Chondrocyte (in vitro differentiated cells): ENCODE measurements at regions not wholly inside any gene's neighbourhood (a gene's known extent, or its start where the extent isn't known, plus 50 kb on each side); places are given as distances from the start of the nearest gene placed in this dataset.
"Not testable (repeated sequence)": the region's sequence is repeated elsewhere in the genome, so short reads cannot be mapped to it uniquely, and the experiment has no call there.

Experiments
- DNase-seq: peaks from one replicate; pipeline ENCODE4 v3.0.0; 2021; ENCODE audit warnings: mixed read lengths, low spot score
- H3K27ac Mint-ChIP-seq: one replicate; pipeline ENCODE4 v1.8.0; 2021; ENCODE audit warnings: mild to moderate bottlenecking, moderate library complexity, mixed read lengths; ENCODE audit not compliant: unreplicated experiment
- H3K27me3 Mint-ChIP-seq: 2 replicates; pipeline ENCODE4 v1.8.0; 2021; ENCODE audit warnings: low read depth, mixed read lengths
- H3K36me3 Mint-ChIP-seq: 2 replicates; pipeline ENCODE4 v1.8.0; 2021; ENCODE audit warnings: low read depth, mixed read lengths
- H3K4me1 Mint-ChIP-seq: 2 replicates; pipeline ENCODE4 v1.8.0; 2021; ENCODE audit warnings: low read depth, mild to moderate bottlenecking, mixed read lengths
- H3K4me3 Mint-ChIP-seq: one replicate; pipeline ENCODE4 v1.8.0; 2021; ENCODE audit warnings: mild to moderate bottlenecking, moderate library complexity, mixed read lengths; ENCODE audit not compliant: unreplicated experiment
- H3K9me3 Mint-ChIP-seq: 2 replicates; pipeline ENCODE4 v1.8.0; 2021; ENCODE audit warnings: low read depth, mixed read lengths
- TF ChIP-seq, protein P1 (sequence below): fragments of 200-600 bp; sonication (generic); IDR thresholded peaks from 2 replicates; pipeline ENCODE4 v1.5.0; 2021; ENCODE audit warnings: antibody characterized with exemption, mild to moderate bottlenecking, moderate library complexity

DNA sequence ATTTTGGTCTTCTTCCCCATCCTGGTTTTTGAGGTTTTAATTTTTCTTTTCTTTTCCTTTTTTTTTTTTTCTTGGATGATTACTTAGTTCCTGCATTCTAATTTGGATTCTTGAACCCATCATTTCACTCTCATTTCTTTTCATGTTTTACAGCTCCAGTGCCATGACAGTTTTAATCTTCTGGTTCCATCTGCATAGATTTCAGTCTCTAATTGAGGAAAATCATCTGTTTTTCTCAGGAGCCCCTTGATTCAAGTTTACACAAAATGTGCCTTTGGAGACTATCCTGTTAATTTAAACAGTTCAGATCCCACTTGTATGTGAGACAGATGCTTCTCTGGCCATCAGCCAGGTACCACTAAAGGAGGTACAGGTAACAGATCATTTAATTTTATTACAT is 379.9 kb downstream of the PIK3C3 start:
- Mint-ChIP-seq H3K9me3 (peaks cover 11% of the 10 kb centered on the region), H3K27ac (no peak overlapping the region), H3K27me3 (peaks cover 3% of the 10 kb centered on the region), H3K36me3 (no peaks in the 10 kb centered on the region), H3K4me1 (peaks cover 9% of the 10 kb centered on the region), H3K4me3 (no peak overlapping the region)
- TF ChIP-seq, protein P1, sequence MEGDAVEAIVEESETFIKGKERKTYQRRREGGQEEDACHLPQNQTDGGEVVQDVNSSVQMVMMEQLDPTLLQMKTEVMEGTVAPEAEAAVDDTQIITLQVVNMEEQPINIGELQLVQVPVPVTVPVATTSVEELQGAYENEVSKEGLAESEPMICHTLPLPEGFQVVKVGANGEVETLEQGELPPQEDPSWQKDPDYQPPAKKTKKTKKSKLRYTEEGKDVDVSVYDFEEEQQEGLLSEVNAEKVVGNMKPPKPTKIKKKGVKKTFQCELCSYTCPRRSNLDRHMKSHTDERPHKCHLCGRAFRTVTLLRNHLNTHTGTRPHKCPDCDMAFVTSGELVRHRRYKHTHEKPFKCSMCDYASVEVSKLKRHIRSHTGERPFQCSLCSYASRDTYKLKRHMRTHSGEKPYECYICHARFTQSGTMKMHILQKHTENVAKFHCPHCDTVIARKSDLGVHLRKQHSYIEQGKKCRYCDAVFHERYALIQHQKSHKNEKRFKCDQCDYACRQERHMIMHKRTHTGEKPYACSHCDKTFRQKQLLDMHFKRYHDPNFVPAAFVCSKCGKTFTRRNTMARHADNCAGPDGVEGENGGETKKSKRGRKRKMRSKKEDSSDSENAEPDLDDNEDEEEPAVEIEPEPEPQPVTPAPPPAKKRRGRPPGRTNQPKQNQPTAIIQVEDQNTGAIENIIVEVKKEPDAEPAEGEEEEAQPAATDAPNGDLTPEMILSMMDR, result no peak
- DNase-seq, result no peak

DNA sequence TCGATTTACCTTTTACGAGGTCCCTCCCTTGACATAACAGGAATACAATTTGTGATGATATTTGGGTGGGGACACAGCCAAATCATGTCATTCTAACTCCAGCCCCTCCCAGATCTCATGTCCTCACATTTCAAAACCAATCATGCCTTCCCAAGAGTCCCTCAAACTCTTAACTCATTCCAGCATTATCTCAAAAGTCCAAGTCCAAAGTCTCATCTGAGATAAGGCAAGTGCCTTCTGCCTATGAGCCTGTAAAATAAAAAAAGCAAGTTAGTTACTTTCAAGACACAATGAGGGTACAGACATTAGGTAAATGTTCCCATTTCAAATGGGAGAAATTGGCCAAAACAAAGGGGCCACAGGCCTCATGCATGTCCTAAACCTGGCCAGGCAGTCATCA is 381.1 kb downstream of the PIK3C3 start:
- Mint-ChIP-seq H3K4me1 (no peaks in the 10 kb centered on the region), H3K36me3 (no peaks in the 10 kb centered on the region), H3K27me3 (peaks cover 4% of the 10 kb centered on the region), H3K9me3 (peaks cover 11% of the 10 kb centered on the region), H3K4me3 (no peak overlapping the region), H3K27ac (no peak overlapping the region)
- DNase-seq, result no peak
- TF ChIP-seq, protein P1, result no peak

DNA sequence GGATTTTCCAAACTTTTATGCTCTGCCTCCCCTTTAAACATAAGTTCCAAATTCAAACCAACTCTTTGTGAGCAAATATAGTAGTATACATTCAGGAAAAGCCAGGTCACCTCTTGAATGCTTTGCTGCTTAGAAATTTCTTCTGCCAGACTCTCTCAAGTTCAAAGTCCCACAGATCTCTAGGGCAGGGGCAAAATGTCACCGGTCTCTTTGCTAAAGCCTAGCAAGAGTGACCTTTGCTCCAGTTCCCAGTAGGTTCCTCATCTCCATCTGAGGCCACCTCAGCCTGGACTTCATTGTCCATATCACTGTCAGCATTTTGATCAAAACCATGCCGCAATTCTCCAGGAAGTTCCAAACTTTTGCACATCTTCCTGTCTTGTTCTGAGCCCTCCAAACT is 382.3 kb downstream of the PIK3C3 start:
- H3K4me1 Mint-ChIP-seq, H3K27me3 Mint-ChIP-seq, DNase-seq, H3K27ac Mint-ChIP-seq, H3K4me3 Mint-ChIP-seq, H3K36me3 Mint-ChIP-seq: not testable (repeated sequence)
- H3K9me3 Mint-ChIP-seq, result peaks cover 11% of the 10 kb centered on the region

DNA sequence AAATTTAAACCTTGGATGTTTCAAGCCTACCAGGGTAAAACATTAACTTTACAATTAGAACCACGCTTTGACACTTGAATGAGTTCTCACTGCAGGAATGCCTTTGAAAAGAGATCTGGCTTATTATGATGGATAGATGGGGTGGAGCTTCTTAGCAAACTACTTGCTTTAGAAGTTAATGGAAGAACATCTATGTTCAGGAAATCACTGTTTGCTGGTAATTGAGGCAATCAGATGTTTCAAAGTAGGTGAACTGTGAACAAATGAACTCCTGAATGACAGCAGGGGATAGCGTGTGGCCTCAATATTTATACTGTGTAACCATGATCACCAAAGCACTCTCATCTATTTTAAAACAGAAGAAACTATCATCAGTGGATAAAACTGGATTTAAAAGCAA is 383.6 kb downstream of the PIK3C3 start:
- H3K27me3 Mint-ChIP-seq, result peaks cover 7% of the 10 kb centered on the region
- H3K36me3 Mint-ChIP-seq, result no peaks in the 10 kb centered on the region
- H3K27ac Mint-ChIP-seq, result no peak overlapping the region
- H3K4me1 Mint-ChIP-seq, result no peaks in the 10 kb centered on the region
- no peak overlapping the region for H3K4me3 Mint-ChIP-seq
- no peak for DNase-seq
- TF ChIP-seq, protein P1, result no peak
- H3K9me3 Mint-ChIP-seq, result peaks cover 11% of the 10 kb centered on the region

DNA sequence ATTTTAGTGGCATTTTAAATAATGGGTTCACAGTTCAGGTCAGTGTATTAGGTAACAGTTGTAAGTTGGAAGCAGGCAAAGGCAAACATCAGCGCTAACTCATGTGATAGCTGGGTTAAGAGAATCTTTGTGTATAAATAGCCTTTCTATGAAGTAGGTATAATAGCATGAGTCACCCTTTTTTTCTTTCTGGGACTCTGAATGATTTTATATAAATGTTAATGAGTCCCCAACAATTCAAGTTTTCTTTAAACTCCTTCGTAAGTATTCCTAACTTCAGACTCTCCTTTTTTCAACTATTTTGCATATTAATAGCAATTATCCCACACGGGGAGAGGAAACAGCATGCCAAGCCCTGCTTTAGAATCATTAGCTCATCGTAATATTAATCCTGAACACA is 384.3 kb downstream of the PIK3C3 start:
- no peaks in the 10 kb centered on the region for H3K36me3 Mint-ChIP-seq
- no peak overlapping the region for H3K4me3 Mint-ChIP-seq
- H3K27me3 Mint-ChIP-seq, result peaks cover 10% of the 10 kb centered on the region
- H3K4me1 Mint-ChIP-seq, result no peaks in the 10 kb centered on the region
- no peak for DNase-seq
- H3K9me3 Mint-ChIP-seq, result peaks cover 11% of the 10 kb centered on the region
- TF ChIP-seq, protein P1, result no peak
- no peak overlapping the region for H3K27ac Mint-ChIP-seq

DNA sequence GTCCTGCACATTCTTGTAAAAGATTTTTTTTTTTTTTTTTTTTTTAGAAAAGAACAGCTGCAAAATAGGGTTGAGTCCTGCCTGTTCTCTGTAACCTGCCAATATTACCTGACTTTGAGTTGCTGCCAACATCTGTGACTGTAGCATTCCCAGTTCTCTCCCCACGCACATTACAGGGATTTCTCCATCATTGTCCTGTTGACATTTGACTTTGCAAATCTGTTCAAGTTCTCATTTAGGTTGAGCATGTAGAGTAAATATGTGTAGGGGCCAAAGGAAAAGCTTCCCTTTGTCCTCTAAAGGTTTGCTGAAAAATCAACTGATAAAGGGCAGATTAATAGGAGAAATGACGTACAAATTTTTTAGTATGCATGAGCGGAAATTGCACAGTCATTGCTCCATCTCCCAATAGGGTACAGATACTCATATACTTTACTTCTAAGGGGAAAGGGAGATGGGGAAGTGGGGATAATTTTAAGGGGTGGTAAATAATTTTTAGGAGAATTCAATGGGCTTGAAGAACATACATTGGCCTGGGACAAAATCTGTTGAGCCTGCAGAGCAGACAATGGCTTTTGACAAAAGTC is 385.5 kb downstream of the PIK3C3 start:
- Mint-ChIP-seq H3K9me3 (peaks cover 11% of the 10 kb centered on the region), H3K4me1 (no peaks in the 10 kb centered on the region), H3K4me3 (no peak overlapping the region), H3K27me3 (peaks cover 10% of the 10 kb centered on the region), H3K36me3 (no peaks in the 10 kb centered on the region), H3K27ac (no peak overlapping the region)
- TF ChIP-seq, protein P1, result no peak
- no peak for DNase-seq
